Superior temporal gyrus (tissue), 1 donor: ENCODE measurements at regions not wholly inside any gene's neighbourhood (a gene's known extent, or its start where the extent isn't known, plus 50 kb on each side); places are given as distances from the start of the nearest gene placed in this dataset.
A peak's percentile ranks its signal among the peaks of the same experiment; 100 is the strongest.
"Not testable (repeated sequence)": the region's sequence is repeated elsewhere in the genome, so short reads cannot be mapped to it uniquely, and the experiment has no call there.

ENCODE experiments used
- DNase-seq: peaks from one replicate; pipeline ENCODE4 v3.0.0-alpha.2; 2016; ENCODE audit errors: extremely low spot score

- DNase-seq: no peak
Observed at GRCh38 chr5:91315701-91316100, 67.4 kb downstream of the ARRDC3 start.

- peak; percentile 64 for DNase-seq
Observed at GRCh38 chr5:91313757-91314673, 69.1 kb downstream of the ARRDC3 start.

GRCh38 chr5:91312698-91313097 lies 70.4 kb downstream of the ARRDC3 start:
- no peak for DNase-seq

GRCh38 chr5:91311697-91312501 lies 71.2 kb downstream of the ARRDC3 start:
- DNase-seq: peak; percentile 60

- DNase-seq: no peak
Observed at GRCh38 chr5:91311168-91311696, 71.9 kb downstream of the ARRDC3 start.

- DNase-seq: not testable (repeated sequence)
Observed at GRCh38 chr5:91308157-91308556, 75.0 kb downstream of the ARRDC3 start.

GRCh38 chr5:91307048-91307447 lies 76.1 kb downstream of the ARRDC3 start:
- no peak for DNase-seq

- DNase-seq: no peak
Observed at GRCh38 chr5:91306497-91306896, 76.6 kb downstream of the ARRDC3 start.

GRCh38 chr5:91305640-91306039 lies 77.5 kb downstream of the ARRDC3 start:
- DNase-seq: no peak

GRCh38 chr5:91304015-91304414 lies 79.1 kb downstream of the ARRDC3 start:
- not testable (repeated sequence) for DNase-seq

GRCh38 chr5:91302958-91303357 lies 80.2 kb downstream of the ARRDC3 start:
- peak; percentile 90 for DNase-seq

- DNase-seq: no peak
Observed at GRCh38 chr5:91302305-91302704, 80.8 kb downstream of the ARRDC3 start.

- DNase-seq: no peak
Observed at GRCh38 chr5:91301106-91301846, 81.8 kb downstream of the ARRDC3 start.

GRCh38 chr5:91297994-91298393 lies 85.1 kb downstream of the ARRDC3 start:
- no peak for DNase-seq

GRCh38 chr5:91296674-91297143 lies 86.4 kb downstream of the ARRDC3 start:
- DNase-seq: no peak

GRCh38 chr5:91296102-91296501 lies 87.0 kb downstream of the ARRDC3 start:
- DNase-seq: not testable (repeated sequence)

GRCh38 chr5:91293131-91293530 lies 90.0 kb downstream of the ARRDC3 start:
- DNase-seq: no peak

GRCh38 chr5:91291628-91292569 lies 91.2 kb downstream of the ARRDC3 start:
- no peak for DNase-seq

- DNase-seq: no peak
Observed at GRCh38 chr5:91288118-91288916, 94.8 kb downstream of the ARRDC3 start.

- DNase-seq: not testable (repeated sequence)
Observed at GRCh38 chr5:91285062-91285461, 98.1 kb downstream of the ARRDC3 start.
